ENCODE measurements at regions not wholly inside any gene's neighbourhood (a gene's known extent, or its start where the extent isn't known, plus 50 kb on each side); places are given as distances from the start of the nearest gene placed in this dataset.

DNA sequence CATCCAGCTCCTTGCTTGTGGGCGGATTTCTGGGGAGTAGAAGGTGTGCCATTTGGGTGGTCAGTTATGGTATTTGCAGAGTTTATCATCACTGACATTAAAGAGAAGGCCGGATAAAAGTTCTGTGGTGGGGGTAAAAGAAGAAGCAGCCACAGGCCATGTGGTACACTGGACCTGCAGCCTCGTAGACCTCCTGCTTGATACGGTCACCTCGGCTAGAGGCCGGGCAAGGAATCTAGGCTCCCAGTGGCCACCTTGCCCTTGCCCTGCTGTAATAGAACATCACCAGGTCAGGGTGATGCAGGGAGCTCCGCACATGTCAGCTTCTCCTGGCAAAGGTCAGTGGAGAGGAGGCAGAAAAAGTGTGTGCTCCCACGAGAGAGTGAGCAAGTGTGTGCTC is 376.1 kb upstream of the IRX4 start:
- no peak for DNase-seq

DNA sequence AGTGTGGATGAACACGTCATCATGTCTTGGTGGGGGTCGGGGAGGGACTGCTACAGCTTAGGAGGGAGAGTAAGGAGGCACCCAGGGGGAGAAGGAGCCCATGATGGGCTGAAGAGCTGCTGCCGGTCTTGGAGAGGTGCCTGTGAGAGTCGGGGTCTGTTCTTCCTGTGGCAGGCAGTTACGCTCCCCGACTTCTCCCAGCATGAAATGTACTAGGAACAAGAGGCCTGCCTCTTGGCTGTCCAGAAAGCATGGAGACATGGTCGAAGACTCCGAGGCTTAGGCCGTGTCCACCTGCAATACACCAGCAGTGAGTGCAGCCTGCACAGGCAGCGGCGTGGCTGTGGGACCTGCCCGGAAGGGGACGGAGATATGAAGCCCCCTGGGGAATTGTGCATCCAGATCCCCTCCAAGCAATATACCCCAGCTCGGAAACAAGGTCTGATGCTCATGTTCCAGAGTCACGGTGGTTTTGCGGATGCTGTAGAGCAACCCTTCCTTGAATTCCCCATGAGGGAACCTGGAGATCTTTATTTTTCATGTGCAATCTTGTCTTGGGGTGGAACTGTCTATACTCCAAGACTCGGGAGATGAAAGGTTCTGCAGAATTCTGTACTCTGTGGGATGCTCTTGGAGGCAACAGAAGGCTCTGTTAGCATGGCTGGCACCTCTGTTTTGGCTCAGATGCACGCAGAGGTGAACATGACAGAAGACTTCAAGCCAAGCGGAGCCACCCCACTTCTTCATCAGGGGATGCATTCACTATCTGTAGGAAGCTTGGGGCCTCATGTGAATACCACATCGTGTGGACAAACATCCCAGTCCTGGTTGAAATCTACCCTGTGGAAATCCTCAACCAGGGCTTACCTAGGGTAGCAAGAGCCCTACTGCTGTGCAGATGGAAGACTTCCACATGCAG is 374.9 kb upstream of the IRX4 start:
- no peak for DNase-seq

DNA sequence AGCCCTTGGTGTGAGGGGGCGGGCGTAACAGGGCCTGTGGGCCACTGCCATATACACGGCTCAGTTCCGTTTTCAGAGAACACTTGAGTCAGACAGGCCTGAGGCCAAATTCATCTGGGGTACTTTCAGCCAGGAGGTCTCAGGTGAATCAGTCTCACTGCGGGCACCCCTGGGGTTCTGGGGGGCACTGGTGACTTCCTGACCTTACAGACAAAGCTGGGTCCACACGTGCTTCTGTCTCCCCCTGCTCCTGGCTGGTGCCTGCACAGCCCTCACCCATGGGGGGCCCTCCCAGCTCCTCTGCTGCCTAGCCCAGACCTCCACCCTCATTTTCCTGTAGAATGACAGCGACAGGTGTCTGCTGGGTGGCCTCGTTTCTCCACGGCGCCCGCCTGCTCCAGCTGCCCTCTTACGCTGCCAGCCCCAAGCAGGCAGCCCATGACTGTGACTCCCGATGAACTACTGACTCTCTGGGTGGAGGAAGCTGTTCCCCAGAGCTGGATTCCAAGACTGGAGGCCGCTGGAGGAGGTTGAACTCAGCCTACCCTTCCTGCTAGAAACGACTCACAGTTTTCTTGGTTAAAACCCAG is 374.1 kb upstream of the IRX4 start:
- DNase-seq: no peak

DNA sequence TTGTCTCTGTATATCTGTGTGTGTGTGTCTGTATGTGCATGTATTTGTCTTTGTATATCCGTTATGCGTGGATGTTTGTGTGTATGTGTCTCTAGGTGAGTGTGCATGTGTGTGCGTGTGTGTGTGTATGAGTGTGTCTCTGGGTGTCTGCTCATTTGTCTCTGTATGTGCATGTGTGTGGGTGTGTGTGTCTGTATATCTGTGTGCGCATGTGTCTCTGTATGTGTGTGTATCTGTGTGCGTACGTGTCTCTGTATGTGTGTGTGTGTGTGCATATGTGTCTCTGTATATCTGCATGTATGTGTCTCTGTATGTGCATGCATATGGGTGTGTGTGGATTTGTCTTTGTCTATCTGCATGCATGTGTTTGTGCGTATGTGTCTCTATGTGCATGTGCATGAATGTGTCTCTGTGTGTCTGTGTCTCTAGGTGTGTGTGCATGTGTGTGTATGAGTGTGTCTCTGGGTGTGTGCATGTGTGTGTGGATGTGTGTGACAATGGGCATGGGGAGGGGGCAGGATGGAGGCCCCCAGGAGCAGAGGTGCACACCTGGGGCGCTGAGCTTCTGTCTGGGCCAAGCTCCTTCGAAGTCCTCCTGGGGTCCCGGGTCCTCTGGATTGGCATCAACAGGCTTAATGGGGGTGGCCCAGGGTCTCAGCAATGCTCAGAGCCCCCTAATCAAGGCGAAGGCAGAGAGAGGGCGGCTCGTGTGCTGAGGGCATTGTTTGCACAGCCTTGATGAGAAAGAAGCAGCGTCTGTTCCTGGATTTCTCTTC is 373.4 kb upstream of the IRX4 start:
- no peak for DNase-seq

DNA sequence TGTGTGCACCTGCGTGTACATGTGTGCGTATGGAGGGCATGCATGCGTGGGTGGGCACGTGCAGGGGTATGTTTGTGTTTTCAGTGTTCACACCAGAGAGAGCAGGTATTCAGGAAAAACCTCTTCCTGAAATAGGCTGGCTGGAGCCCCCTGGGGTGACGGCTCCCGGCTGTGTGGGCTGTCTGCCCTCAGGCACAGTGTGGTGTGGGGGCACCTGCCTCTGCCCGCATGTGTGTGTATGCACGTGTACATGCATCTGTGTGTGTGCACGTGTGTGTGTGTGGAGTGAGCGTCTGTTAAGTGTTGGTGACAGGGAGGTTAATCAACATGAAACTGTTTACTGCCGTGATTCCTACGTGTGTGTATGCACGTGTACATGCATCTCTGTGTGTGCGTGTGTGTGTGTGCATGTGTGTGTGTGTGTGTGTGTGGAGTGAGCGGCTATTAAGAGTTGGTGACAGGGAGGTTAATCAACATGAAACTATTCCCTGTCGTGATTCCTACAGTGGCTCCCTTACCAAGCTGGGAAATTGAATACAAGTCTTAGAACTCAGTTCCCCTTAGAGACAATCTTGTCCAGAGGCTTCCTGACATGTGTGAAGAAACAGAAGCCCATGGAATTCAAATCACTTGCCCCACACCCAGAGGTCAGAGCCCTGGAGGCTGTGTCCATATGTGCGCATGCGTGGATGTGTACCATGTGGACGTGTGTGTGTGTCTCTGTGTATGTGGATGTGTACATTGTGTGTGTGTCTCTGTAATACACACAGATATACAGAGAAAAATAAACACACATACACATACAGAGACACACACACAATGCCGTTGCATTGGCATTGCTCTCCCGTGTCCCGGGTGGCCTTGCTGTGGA is 372.4 kb upstream of the IRX4 start:
- no peak for DNase-seq

DNA sequence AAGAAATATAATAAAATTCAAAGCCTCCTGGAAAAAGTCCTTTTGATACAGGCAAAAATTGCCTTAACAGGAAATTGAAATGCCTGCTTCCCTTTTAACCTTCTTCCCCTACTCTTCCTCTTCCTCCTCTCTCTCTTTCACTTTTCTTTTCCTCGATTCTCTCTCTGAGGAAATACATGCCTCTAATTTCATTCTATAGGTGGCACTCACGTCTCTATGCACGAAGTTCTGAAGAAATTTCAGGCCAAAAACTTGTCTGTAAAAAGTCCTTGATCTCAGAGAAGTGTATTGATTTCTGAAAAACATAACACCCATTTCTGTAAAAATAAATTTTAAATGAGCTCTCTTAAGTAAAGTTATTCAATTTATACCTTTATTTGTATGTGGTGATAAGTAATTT is 371.7 kb upstream of the IRX4 start:
- no peak for DNase-seq

DNA sequence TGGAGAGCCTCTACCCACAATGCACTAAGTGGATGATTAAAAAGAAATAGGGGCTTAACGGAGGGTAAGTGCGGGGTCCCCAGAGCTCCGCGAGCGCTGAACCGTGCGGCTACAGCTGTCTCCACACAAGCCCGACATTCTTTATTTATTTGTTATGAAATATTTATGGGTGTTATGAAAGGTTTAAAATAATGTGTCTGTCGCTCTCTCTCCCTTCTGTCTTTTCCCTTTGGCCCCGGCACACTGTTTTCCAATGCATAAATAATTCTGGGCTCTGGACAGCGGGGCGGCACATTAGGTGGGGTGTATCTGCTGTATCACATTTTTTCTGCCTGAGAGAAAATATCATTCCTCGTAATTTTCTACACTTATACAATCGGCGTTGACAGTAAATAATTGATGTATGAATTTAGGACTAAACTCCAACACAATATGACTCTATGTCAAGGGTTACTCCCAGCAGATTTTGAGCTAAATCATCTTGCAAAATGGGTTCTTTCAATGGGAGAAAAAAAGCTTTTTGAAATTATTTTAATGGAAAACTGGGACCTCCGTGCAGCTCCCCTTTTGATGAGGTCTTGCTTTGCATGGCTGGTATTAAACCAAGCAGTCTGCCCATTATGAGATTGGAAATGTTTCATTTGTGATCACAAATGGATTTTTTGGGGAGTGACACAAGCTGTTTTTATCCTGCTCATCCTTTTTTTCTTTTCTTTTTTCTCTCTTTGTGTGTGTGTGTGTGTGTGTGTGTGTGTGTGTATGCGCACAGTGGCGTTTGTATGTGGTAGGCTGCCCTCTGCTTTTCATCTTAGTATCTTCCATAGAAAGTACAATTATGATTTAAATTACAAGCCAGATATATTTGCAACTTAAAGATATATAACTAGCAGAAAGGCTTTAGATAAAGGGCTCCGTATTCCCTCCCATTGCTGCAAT is 370.6 kb upstream of the IRX4 start:
- no peak for DNase-seq

DNA sequence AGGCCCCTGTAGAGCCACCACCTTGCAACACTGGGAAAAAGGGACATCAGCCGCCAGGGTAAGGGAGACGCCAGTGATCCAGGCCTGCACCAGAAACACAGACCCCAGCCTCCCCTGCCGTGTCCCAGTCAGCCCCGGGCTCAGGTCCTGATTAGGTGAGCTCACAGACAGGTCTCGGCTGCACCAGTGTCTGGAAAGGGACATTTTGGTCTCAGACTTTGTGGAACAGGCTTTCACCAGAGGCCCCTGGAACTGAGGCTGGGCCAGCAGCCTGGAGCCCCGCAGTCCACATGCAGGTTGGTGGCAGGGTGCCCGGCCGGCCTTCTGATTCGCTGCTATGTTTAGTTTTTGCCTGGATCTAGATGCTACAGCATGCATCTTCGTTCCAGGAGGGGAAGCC is 369.0 kb upstream of the IRX4 start:
- no peak for DNase-seq

DNA sequence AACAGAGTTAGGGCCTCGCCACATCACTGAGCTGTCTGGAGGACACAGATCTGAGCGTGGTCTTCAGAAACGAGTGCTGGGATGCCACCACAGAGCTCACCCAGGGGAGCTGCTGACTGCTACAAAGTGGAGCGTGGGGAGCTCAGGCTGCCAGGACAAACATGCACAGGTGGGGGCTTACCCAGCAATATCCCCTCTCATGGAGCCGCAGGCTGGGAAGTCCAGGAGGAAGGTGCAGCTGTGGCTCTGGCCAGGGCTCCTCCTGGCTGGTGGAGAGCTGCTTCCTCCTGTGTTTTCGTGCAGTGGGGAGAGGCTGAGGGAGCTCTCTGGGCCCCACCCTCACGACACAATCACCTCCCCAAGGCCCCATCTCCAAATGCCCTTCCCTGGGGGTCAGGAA is 368.6 kb upstream of the IRX4 start:
- DNase-seq: no peak

DNA sequence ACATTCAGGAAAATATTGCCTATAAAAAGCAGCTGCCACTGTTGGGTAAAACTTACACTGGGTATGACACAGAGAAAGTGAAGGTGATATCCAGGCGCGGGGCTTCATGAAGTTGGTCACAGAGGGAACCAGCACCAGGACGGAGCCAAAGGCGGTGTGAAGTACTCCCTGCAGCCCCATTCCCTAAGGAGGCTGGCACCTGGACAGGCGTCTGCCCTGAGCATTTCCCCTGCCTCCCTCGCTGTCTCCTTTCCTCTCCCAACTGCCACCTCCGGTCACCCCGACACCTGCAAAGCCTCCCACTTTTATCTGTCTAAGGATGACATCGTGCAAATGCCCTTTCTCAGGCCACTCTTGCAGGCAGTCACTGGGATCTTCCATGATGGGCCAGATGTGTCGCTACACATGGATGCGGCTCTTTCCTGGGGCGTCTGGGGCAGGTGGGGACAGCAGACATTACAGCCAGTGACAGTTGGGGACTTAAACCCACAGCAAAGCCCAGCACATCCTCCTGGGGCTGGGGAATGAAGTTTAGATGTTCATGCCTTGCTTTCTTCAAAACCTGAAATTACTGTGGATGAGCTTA is 367.7 kb upstream of the IRX4 start:
- DNase-seq: no peak

DNA sequence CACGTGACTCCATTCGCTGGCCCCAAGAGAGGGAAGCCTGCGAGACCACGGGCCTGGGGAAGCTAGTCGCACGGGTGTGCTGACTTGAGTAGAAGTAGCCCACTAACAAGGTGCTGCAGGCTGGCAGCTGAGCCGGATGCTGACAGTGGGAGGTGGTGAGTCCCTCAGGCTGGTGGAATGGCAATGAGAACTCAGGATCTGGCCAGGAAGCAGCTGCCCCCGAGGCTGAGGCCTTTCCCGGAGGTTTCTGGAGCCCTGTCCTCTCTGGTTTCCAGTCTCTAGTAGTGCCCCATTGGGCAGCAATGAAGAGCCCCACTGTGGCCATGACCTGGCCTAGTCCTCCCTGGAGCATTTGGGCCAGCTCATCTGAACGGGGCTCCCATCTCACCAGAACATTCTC is 366.7 kb upstream of the IRX4 start:
- no peak for DNase-seq

DNA sequence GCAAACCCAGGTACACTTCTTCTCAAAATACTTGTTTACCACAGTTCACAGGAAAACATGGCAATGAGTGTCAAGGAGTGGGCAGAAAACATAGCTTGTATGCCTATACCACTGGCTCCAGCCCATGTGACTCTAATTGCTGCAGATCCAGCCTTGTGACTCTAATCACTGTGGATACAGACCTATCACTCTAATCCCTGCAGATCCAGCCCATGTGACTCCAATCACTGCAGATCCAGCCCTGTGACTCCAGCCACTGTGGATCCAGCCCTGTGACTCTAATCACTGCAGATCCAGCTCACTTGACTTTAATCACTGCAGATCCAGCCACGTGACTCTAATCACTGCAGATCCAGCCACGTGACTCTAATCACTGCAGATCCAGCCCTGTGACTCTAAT is 366.3 kb upstream of the IRX4 start:
- no peak for DNase-seq

DNA sequence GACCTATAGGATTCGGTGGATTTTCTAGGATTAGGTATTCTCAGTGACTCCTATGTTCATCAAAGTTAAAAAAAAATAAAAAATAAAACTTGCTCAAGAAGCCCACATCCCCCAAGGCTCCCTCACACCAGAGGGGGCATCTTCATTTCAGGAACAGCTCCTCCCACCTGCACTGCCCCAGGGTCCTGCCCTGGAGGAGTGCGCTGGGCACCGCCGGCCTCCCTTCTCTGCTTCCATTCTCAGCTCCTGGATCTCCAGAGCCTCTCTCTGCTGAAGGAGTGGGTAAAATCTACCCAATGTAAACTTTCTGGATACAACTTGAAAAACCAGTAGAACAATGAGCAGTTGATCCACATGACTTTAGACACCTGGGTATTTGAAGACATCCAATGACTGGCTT is 359.8 kb upstream of the IRX4 start:
- no peak for DNase-seq

DNA sequence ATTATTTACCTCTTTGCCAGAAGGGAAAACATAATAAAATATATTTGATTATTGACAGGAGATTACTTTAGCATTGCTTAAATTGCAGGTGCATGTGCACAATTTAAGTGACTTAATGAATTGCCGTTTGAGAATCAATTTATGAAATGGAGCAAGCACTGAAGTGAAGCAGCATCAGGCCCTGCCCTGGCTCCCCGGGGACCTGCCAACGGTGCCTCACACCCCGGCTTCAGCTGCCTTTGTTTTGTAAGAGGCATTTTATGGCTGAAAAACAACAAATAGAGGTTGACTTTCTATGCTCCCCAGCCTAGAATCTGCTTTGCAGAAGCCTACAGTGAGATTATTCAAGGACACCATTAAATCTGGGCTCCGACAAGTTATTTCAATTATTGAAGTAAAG is 359.1 kb upstream of the IRX4 start:
- DNase-seq: no peak

DNA sequence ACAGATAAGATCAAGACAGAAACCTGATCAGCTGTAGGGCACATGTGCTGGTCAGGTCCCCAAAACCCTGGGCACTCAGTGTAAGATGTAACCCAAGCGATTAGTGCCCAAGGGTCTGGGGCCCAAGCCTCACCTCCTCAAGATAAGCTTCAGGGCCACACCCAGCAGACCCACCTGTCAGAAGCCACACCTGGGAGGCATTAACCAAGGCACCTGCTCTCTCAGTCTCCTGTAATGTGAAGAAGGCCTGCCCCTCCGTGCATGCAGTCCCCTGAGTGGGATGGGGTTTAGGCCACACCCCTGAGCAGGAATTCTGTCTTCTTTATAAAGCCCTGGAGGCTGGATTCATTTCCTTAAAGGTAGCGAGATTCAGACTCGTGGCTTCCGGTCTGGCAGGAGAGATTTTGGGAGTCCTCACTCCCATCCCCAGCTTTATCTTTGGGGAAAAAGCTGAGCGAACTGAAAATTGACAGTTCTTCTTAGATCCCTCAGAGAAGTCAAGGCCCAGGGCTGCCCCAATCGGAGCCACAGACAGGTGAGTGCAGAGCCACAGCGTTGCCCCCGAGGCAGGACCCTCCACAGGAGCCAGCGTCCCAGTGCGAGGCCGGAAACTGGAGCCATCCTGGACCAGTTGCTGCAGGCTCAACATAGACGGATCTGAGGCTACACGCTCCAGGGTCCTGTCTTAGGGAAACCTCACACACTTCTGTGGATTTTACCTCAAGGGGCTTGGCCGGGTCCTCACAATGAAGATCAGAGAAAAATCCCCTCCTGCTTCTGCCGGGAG is 357.6 kb upstream of the IRX4 start:
- no peak for DNase-seq

DNA sequence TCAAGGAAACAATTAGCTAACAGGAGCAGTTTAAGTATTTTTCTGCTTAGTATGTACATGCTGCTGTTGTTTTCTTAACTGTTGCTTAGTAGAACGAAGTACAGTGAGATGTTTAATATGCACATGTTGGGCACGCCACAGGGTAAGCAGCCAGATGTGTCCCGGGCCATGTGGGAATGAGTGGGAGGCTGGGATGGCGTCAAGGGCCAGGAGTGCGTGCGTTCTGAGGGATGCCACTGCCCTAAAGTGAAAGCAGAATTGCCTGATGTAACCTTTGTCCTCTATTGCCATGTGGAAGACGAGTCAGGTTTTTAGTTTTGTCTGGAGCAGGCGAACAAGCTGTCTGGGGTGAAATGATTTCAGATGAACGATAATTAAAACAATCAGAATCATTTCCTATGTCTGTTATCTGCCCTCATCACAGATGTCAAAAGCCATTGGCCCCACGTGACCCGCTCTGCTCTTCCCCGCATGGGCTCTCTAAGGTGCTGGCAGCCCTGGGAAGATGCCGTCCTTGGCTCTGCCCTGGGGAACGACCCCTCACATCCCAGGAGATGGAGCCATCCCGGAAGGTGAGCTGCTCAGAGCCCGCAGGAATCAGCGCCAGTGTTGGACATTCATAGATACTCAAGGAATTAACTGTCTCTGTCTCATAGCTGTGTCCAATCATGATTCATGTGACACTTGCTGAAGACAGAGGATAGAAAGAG is 356.6 kb upstream of the IRX4 start:
- no peak for DNase-seq

DNA sequence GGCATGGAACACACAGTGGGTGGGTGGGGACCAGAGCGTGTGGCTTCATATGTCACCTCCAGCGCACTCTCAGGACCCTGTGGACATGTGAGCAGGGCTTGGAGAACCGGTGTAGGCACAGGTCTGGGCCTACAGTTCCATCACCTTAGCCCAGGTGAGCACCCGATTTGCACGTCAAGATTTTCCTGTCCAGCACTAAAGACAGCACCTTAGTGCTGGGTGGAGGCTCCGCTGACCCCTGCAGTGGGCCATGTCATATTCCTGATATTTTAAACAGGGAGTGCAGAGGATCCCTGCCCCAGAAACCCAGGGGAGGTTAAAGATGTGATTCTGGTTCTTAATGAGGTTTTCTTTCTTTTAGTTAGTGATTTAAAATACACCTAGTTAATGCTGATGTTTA is 356.0 kb upstream of the IRX4 start:
- DNase-seq: no peak

DNA sequence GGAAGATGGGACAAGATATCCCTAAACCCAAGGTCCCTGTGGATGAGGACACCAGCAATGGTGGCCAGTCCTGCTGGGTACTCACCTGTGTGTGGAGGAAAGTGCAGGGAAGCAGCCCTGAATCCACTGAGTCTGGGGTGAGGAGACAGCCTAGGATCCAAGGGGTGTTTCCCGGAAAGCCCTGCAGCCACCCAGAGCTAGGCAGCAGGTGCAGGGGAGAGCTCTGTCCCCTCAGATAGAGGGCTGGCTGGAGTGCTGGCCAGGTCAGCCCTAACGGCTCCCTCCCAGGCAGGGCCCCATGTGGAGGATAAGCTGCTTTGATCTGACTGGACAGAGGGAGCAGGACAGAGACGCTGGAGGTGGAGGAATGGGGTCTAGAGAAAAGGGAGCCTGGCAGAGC is 344.7 kb upstream of the IRX4 start:
- DNase-seq: no peak

DNA sequence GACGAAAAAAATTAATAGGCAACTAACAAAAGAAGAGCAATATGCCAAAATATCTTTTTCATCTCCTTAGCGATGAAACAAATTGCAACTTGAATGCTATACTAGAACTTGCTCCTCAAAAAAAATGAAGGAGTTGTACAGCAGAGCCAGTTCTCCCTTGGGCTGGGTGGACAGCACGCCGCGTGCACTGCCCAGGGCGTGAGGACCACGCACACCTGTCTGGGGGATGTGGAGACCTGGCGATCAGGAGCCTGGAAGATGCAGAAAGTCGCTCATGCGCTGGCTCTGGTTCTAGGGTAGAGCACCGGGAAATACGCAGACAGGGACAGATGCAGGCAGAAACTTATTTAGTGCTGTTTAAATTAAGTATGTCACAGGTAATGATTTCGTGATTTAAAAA is 342.0 kb upstream of the IRX4 start:
- no peak for DNase-seq

DNA sequence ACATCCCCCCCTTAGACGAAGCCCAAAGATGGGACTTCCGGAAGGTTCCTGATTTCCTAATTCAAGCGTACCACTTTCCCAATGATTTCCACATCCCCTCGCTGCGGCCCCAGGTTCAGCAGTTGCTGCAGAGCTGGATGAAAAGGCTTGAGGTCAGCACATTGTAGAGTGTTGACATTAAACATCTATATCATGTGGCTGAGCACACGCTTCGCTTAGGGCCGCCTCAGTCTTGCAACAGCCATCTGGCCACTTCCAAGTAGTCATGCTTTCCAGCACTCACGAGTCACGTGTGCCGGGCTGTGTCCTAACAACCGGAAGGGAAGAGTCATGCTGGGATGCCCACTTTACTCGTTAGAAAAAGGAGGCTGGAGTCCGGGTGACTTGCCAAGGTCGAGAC is 340.6 kb upstream of the IRX4 start:
- no peak for DNase-seq
